ENCODE measurements at regions not wholly inside any gene's neighbourhood (a gene's known extent, or its start where the extent isn't known, plus 50 kb on each side); places are given as distances from the start of the nearest gene placed in this dataset.

DNA sequence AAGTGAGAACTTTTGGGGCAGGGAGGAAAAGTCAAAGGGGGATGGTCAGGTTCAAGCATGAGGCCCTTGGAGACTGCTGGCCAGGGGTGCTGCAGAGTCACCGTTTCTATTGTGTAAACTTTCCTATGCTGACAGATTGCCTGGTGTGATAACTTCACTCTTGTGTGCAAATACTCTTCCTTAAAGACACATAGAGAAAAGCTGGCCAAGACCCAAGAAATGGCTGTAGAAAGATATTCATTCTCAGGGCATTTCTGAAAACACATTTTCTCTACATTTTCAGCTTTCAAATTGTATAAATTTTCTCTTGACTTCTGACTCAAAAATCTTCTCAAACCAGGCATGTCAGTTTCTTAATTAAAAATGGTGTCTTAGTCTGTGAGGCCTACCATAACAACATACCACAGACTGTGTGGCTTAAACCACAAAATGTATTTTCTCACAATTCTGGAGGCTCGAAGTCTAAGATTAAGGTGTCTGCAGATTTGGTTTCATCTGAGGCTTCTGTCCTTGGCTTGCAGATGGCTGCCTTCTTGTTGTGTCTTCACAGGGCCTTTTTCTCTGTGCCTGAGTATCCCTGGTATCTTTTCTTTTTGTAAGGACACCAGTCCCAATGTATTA lies 304.5 kb downstream of the KCNRG start:
- DNase-seq (ENCODE audit: low read depth) = peak; percentile 43
- TF ChIP-seq, protein P1, sequence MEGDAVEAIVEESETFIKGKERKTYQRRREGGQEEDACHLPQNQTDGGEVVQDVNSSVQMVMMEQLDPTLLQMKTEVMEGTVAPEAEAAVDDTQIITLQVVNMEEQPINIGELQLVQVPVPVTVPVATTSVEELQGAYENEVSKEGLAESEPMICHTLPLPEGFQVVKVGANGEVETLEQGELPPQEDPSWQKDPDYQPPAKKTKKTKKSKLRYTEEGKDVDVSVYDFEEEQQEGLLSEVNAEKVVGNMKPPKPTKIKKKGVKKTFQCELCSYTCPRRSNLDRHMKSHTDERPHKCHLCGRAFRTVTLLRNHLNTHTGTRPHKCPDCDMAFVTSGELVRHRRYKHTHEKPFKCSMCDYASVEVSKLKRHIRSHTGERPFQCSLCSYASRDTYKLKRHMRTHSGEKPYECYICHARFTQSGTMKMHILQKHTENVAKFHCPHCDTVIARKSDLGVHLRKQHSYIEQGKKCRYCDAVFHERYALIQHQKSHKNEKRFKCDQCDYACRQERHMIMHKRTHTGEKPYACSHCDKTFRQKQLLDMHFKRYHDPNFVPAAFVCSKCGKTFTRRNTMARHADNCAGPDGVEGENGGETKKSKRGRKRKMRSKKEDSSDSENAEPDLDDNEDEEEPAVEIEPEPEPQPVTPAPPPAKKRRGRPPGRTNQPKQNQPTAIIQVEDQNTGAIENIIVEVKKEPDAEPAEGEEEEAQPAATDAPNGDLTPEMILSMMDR (IDR thresholded peaks at IDR 0.05; ENCODE audit: low read depth, low read length, missing control alignments) = no peak
- H3K4me3 ChIP-seq (ENCODE audit: low read depth, low read length) = no peak overlapping the region
- in situ Hi-C loops (cut with HindIII; ENCODE audit: low sequenced_read_pairs) = no loop called here

DNA sequence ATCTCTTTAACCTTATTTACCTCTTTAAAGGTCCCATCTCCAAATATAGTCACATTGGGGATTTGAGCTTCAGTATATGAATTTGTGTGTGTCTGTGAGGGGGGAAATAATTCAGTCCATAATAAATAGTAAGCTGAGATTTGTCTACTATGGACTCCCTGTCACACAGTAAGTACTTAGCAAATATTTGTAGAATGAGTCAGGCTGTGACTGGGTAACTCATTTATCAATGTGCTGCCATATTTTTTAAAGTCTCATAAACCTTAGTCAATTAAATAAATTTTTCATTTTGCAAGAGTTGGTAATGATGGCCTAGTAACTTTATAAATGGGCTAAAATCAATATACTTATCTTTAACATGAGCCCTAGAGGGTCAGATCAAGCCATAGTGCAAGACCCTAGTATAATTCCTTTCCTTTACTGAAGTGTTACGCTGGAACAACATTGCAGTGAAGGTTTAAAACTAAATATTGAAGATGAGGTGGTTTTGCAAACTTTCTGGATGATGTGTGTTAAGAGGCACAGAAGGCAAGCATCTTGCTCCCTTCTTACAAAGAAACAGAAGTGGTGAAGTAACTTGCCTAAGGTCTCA lies 305.1 kb downstream of the KCNRG start:
- no peak overlapping the region for H3K4me3 ChIP-seq (ENCODE audit: low read depth, low read length)
- peak; percentile 3 for DNase-seq (ENCODE audit: low read depth)
- in situ Hi-C loops (cut with HindIII; ENCODE audit: low sequenced_read_pairs) = no loop called here
- TF ChIP-seq, protein P1 (IDR thresholded peaks at IDR 0.05; ENCODE audit: low read depth, low read length, missing control alignments) = no peak

DNA sequence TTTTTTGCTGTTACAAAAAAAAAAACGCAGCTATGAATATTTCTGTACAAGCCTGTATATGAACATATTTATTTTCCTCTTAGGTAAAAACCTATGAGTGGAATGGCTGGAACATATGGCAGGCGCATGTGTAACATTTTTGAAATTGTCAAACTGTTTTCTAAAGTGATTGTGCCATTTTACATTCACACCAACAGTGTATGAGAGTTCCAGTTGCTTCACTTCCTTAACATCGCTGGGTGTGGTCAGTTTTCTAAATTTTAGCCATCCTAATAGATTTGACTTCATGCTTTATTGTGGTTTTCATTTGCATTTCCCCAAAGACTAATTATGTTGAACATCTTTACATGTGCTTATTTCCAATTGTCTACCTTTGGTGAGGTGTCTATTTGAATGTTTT lies 306.8 kb downstream of the KCNRG start:
- H3K4me3 ChIP-seq (ENCODE audit: low read depth, low read length) = no peak overlapping the region
- TF ChIP-seq, protein P1 (IDR thresholded peaks at IDR 0.05; ENCODE audit: low read depth, low read length, missing control alignments) = no peak
- no peak for DNase-seq (ENCODE audit: low read depth)
- in situ Hi-C loops (cut with HindIII; ENCODE audit: low sequenced_read_pairs) = no loop called here

DNA sequence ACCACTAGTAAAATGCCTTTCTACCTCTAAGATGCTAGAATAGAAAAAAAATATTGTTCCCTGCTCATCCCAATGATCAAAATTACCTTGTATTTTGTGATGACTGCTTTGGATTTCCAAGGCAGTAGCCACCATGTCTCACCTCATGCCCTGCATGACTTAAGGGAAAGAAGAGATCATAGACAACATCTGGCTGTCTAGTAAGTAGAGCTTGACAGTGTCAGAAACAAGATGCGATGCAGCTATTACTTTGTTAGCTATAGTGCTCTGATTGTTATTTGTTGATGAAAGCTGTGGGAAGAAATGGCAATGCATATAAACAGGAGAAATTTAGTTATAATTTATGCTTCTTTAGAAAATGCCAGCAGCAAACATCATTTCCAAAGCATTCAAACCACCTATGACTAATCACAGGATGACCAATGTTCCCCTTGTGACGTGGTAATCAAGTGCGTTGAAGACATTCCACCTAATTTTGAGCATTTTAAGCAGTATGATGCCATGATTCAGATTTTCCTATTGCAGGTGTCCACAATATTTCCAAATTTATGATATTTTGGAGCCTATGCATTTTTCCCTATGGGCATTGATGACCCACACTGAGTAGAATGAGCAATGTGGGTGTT lies 308.3 kb downstream of the KCNRG start:
- peak; percentile 80 for DNase-seq (ENCODE audit: low read depth)
- in situ Hi-C loops (cut with HindIII; ENCODE audit: low sequenced_read_pairs) = no loop called here
- TF ChIP-seq, protein P1 (IDR thresholded peaks at IDR 0.05; ENCODE audit: low read depth, low read length, missing control alignments) = no peak
- H3K4me3 ChIP-seq (ENCODE audit: low read depth, low read length) = no peak overlapping the region

DNA sequence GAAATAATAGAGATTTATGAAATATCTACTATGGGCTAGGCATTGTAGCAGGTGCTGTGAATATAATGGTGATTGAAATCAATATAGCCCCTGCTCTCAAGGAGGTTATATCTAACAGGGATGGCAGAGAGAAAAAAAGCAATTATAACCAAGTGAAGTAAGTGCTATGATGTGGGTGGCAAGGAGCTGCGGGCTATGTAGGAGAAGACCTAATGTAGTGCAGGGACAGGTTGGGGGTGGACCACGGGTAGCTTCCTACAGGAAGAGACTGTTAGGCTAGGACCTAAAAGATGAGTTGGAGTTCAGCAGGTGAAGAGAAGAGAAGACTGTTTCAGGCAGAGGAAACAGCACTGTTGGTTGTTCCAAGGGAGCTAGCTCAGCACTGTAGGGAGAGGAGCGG lies 311.0 kb downstream of the KCNRG start:
- no peak overlapping the region for H3K4me3 ChIP-seq (ENCODE audit: low read depth, low read length)
- TF ChIP-seq, protein P1 (IDR thresholded peaks at IDR 0.05; ENCODE audit: low read depth, low read length, missing control alignments) = no peak
- in situ Hi-C loops (cut with HindIII; ENCODE audit: low sequenced_read_pairs) = no loop called here
- no peak for DNase-seq (ENCODE audit: low read depth)

DNA sequence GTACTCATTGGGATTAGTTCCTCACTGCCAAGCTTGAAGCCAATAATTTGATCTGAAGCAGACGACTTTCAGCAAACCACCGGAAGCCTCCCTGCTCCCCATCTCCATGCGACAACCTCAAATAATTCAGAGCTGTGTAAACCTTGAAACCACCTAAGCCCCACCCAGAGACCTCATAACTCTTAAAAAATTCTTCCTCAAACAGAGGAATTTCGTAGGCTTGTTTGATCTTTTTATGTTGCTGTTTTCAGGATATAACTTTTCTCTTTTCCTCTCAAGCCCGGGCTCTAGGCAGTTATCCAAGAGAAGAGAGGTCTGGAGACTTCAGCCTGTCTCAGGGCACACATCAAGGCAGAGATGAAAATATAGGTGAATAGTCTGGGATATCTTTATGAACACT lies 311.6 kb downstream of the KCNRG start:
- TF ChIP-seq, protein P1 (IDR thresholded peaks at IDR 0.05; ENCODE audit: low read depth, low read length, missing control alignments) = no peak
- H3K4me3 ChIP-seq (ENCODE audit: low read depth, low read length) = no peak overlapping the region
- DNase-seq (ENCODE audit: low read depth) = peak; percentile 1
- in situ Hi-C loops (cut with HindIII; ENCODE audit: low sequenced_read_pairs) = no loop called here

All from astrocyte of the cerebellum (primary cell).